Stimulated activated CD4-positive, alpha-beta T cell treated with anti-CD3 and anti-CD28 coated beads, Interleukin-15, amount 100 ng/mL, for 24 hours (primary cell): ENCODE measurements at regions not wholly inside any gene's neighbourhood (a gene's known extent, or its start where the extent isn't known, plus 50 kb on each side); places are given as distances from the start of the nearest gene placed in this dataset.

ENCODE experiments used
- DNase-seq: peaks from one replicate; pipeline ENCODE4 v3.0.0-alpha.2; 2020

GRCh38 chr11:24312464-24313238 lies 184.2 kb upstream of the LUZP2 start:
- DNase-seq, result no peak

DNA sequence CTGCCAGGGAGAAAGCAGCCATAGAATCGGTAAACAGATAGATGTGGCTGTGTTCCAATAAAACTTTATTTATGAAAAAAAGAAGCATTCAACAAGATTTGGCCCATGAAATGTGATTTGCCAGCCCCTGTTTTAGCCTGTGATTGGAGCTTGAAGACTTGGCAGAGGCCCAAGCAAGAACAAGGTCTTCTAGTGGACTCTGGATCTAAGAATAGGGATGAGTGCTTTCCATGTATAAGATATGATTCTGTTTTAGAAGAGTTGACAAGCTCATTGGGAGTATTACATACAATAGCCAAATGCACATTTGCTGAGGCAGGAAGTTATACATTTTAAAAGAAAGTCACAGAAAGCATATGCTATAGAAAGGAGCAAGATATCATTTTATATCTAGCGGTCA lies 175.6 kb upstream of the LUZP2 start:
- no peak for DNase-seq

DNA sequence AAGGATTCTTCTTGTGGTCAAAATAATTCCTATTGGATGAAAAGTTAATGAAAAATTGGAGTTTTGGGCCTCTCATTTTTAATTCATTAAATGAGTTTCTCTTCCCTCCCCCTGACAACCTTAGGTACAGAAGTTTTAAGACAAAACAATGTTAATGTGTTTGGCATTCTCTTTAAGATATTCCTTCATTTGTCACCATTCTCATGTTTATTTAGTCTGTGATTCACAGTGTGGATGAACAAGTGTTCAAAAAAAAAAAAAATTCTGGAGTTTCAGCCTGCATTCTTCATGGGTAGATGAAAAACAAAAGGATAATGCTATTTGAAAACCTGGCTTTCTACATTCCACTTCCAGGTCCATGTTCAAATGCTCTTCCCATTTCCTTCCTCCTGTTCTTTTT lies 172.6 kb upstream of the LUZP2 start:
- no peak for DNase-seq

GRCh38 chr11:24344222-24344621 lies 152.6 kb upstream of the LUZP2 start:
- no peak for DNase-seq

GRCh38 chr11:24348908-24349307 lies 147.9 kb upstream of the LUZP2 start:
- no peak for DNase-seq

DNA sequence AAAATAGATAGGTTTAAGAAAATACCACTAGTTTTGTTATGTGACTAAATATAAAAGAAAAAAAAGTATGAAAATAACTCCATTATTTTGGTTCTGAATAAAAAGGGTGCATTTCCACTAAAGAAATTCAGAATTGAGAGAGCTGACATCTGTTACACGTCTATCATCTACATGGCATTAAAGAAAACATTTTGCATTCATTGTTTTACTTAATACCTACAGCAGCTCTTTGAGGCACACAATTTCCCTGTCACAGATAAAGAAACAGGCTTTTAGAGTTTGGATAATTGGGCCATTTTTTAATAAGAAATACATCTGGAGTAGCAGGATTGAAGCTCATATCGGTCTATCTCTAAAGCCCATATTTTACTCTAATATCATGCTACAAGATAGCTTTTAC lies 145.7 kb upstream of the LUZP2 start:
- DNase-seq, result no peak

- no peak for DNase-seq
Observed at GRCh38 chr11:24356501-24356900, 140.4 kb upstream of the LUZP2 start.

GRCh38 chr11:24357620-24358410 lies 139.0 kb upstream of the LUZP2 start:
- no peak for DNase-seq

DNA sequence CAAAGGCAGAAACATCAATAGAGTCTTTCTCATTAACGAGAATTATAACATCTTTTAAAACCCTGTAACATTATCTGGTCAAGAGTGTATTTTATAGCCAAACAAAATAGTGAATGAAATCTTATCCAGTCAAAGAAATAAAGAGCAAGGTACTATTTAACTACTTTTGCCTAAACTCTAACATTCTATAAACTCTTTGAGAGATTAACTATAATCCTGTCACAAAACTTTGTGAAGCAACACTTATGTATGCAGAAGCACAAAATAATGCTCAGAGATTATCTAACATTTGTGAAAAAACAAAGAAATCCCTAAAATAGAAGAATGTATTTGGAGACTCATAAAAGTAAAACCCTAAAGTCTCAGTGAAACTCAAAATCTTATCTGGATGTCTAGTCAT lies 124.4 kb upstream of the LUZP2 start:
- DNase-seq, result no peak

DNA sequence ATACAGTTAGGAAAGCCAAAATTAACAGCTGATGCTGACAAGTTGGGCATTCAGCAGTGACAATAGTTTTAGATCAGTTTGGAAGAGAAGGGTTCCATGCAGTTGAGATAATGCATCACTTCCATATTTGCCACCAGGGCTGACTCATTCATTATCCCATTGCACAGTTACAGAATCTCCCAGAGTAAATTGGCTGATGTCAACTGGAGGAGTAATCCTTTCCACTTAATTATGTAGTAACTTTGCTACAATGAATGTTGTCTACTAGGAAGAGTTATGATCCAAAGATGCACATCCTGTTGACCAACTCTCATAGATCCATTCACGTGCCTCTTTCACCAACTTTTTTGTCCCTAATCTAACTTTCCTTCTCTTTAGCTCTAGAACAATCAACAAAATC lies 123.3 kb upstream of the LUZP2 start:
- DNase-seq, result no peak

DNA sequence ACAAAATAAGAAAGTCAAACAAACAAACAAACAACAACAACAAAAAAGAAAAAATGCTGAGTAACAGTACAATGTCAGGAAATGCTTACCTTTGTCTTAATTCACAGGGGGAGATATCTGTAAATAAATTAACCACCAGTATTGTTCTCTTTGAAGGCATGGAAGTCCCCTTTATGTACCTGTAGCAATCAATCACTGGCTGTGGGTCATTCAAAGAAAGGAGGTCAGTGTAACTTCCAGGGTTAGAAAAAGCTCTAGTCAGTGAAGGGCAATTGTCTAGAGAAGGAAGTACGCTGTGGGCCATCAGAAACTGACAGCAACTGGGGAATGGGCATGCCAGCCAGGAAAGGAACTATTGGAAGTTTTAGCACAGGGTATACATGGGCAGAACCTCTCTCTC lies 121.5 kb upstream of the LUZP2 start:
- no peak for DNase-seq

DNA sequence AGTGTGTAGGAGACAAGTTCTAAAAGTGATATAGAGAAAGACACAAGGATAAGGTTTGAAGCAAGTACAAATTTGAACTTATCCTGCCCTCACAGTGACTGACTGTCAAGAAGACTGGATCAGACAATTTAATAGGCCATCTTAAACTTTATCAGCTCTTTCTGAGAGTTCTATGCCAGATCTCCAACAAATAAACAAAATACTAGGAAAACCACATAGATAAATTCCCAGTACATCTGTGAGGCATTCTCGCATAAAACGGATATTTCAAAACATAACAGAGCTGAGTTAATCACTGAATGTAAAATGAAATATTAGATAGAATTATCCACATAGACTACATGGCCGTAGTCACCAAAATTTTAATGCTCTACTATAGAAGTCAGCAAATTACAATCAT lies 120.9 kb upstream of the LUZP2 start:
- no peak for DNase-seq

DNA sequence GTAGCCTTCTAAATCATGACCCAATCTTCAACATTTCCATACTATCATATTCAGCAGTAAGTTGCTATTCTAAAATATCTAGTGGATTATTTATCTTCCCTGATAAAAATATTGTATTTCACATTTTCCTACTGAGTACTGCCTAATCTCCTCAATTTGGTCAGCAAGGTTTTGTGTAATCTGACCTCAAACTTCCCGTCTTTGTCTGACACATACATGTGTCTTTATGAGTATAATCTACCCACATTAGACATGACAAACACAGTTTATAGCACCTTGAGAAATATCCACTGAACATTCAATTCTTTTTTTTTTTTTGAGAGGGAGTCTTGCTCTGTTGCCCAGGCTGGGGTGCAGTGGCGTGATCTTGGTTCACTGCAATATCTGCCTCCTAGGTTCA lies 113.7 kb upstream of the LUZP2 start:
- DNase-seq, result no peak

DNA sequence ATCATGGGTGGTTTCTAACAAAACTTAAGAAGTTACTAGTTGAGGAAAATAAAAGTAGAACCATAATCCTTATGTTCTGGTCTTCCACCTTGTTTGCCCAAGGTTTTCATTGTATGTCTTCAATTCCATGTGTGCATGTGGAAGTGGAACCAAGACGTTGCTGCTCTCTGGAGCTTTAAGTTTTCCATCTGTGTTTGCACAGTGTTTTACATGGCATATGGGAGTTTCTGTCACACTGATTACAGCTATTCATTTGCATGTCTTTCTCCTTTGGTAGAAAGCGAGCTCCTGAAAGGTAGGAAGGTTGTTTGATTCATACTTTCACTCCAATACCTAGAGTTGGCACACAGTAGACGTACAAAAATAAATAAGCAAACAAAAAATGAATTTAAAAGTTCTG lies 112.6 kb upstream of the LUZP2 start:
- DNase-seq, result no peak

- DNase-seq, result no peak
Observed at GRCh38 chr11:24386546-24387397, 110.1 kb upstream of the LUZP2 start.

- no peak for DNase-seq
Observed at GRCh38 chr11:24389575-24389974, 107.3 kb upstream of the LUZP2 start.

DNA sequence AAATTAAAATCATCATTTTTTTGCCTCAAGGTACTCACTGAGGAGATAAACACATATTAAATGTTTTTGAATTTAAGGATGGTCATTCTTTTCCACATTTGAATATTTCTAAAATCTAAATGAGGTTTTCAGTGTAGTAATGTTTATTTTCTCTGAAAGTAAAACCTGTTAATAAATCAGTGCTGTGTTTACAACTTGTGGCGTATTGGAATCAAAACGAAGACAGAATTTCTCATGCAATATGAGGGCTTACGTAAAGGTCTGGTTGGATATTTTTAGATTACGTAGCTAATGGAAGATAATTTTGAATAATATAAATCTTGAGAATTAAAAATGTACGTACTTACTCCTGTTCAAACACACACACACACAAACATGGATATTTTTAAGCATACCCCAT lies 106.8 kb upstream of the LUZP2 start:
- no peak for DNase-seq

DNA sequence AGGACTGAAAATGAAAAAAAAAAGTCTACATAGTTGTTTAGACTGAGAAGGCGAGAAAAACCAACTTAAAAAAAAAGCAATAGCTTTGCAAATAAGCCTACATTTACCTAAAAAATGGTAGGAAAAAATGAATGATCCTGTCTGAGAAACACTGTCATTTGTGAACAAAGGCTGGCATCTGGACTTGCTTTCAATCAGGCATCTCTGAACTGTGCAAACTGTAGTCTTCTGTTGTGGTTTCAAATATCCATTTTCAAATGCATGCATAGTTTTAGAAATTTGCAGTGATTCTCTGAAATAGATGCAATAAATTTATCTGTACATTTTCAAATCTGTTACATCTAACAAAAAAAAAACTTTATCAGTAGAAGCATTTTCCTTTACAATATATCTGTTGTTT lies 106.1 kb upstream of the LUZP2 start:
- DNase-seq, result no peak

- no peak for DNase-seq
Observed at GRCh38 chr11:24391167-24391566, 105.7 kb upstream of the LUZP2 start.

GRCh38 chr11:24400059-24400665 lies 96.7 kb upstream of the LUZP2 start:
- no peak for DNase-seq

- no peak for DNase-seq
Observed at GRCh38 chr11:24406389-24406788, 90.5 kb upstream of the LUZP2 start.

GRCh38 chr11:24406980-24407379 lies 89.9 kb upstream of the LUZP2 start:
- no peak for DNase-seq

DNA sequence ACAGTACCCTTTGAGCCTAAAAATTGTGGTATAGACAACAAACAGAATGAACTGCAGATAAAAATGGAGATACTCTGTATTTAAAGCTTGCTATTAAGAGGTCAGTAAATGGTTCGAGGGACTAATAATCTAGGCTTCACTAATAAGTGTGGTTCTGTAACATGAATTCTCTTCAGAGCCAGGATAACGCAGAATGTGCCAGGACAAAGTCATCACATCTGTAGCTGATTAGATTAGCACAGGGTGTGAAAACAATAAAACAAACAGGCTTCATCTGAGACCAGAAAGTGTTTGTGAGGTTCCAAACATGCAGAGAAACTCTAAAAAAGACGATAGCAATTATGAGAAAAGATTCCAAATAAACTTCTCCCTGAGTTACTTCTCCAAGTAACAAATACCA lies 89.1 kb upstream of the LUZP2 start:
- no peak for DNase-seq
